COR-L47 (cell line): ENCODE measurements at regions not wholly inside any gene's neighbourhood (a gene's known extent, or its start where the extent isn't known, plus 50 kb on each side); places are given as distances from the start of the nearest gene placed in this dataset.

ENCODE experiments used
- DNase-seq: peaks from one replicate; lab custom pipeline; 2025; lab: John Stamatoyannopoulos, UW

GRCh38 chr4:125062115-125063050 lies 252.4 kb upstream of the FAT4 start:
- DNase-seq, result no peak

DNA sequence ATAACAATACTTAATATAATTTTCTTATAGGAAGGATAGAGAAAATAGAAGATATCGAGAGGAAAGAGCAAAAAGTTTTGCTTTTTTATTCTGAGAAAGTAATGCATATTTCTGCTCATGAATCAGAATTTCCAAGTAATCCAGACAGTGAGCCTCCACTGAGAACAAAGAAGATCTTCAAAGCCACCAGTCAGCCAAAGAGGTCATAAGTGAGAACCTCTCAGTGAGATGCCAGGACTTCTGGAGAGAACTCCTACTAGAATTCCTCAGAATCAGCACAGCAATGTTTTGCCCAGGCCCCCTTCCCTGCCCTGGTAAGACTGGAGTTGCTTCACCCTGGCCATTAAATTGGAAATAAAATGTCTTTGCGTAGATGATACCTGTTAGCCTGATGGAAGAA lies 254.4 kb upstream of the FAT4 start:
- no peak for DNase-seq

- no peak for DNase-seq
Observed at GRCh38 chr4:125049711-125050110, 265.0 kb upstream of the FAT4 start.

- no peak for DNase-seq
Observed at GRCh38 chr4:125045311-125045710, 269.4 kb upstream of the FAT4 start.

GRCh38 chr4:125044886-125045285 lies 269.9 kb upstream of the FAT4 start:
- no peak for DNase-seq

- no peak for DNase-seq
Observed at GRCh38 chr4:125043486-125043885, 271.3 kb upstream of the FAT4 start.

DNA sequence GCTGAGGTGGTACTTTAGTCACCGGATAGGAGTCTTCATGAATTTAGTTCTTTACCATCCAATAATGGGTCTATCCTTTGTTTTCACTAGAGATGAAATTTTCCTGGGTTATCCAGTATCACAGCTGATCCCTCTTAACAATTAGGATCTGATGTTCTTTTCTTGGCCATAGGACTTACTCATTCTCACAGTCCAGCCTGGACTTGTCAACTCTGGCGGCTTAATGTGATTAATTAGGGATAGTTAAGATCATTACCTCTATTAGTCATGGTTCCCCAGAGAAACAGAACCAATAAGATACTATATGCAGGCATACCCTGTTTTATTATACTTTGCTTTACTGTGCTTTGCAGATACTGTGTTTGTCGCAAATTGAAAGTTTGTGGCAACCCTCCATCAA lies 272.7 kb upstream of the FAT4 start:
- DNase-seq, result no peak

DNA sequence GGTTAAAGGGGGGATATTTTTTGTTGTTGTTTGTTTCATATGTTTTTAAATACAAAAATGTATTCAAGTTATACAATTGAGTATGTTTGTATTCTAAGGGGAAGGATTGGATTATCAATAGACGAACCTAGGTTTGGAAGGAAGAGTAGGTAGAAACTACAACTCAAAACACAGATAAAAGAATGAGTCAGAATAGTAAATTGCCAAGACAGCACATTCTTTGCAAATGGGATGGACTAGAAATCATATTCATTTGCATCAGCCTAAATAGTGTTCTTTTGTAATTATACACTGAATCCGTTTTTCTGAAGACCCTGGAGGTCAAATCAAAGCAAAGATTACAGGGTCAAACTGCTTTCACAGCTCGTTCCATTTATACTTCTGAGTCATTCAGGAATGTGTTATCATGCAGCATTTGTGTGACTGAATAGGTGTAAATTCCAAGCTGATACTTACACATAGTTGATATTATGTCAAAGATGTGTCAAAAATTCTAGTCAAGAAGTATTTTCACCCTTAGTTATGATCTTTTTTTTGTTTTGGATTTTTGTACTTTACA lies 273.3 kb upstream of the FAT4 start:
- no peak for DNase-seq

- no peak for DNase-seq
Observed at GRCh38 chr4:125039550-125039949, 275.2 kb upstream of the FAT4 start.

- no peak for DNase-seq
Observed at GRCh38 chr4:125022855-125023501, 291.8 kb upstream of the FAT4 start.

- no peak for DNase-seq
Observed at GRCh38 chr4:125021189-125021588, 293.6 kb upstream of the FAT4 start.

GRCh38 chr4:125020089-125021034 lies 294.4 kb upstream of the FAT4 start:
- no peak for DNase-seq

GRCh38 chr4:125016892-125017299 lies 297.9 kb upstream of the FAT4 start:
- DNase-seq, result no peak

DNA sequence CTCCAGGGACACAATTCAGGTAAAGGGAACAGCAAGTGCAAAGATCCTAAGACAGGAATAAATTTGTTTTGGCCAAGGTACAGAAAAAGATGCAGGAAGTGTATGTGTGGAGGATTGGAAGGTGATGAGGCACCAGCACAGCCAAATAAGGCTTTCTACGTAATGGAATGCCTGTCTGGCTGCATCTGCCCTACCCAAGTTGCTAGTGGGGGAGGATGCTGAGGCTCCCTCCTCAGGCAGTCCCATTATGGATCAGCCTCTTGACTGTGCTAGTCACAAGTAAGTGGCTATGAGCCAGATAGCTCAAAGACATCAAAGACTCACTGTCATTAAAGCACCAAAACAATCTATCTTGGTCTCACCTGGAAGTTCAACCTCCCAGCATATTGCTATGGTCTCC lies 300.9 kb upstream of the FAT4 start:
- no peak for DNase-seq

DNA sequence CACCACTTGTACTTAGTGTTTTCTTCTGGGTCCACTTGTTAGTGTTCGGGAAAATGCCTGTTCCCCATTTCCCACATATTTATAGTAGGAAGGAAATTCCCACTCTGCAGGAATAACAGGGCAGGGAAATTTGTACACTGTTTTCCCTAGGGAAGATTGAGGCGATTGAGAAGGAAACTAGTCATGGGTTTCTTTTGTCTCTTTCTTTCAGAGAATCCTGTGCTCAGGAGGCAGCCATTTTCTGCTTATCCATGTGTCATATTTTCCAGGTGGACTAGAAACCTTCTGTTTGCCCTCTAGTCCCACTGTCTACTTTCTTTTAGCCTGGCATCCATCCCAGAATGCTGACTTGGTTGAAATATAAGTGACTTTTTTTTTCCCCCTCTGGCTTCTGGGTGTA lies 299.1 kb upstream of the ANKRD50 start:
- no peak for DNase-seq

DNA sequence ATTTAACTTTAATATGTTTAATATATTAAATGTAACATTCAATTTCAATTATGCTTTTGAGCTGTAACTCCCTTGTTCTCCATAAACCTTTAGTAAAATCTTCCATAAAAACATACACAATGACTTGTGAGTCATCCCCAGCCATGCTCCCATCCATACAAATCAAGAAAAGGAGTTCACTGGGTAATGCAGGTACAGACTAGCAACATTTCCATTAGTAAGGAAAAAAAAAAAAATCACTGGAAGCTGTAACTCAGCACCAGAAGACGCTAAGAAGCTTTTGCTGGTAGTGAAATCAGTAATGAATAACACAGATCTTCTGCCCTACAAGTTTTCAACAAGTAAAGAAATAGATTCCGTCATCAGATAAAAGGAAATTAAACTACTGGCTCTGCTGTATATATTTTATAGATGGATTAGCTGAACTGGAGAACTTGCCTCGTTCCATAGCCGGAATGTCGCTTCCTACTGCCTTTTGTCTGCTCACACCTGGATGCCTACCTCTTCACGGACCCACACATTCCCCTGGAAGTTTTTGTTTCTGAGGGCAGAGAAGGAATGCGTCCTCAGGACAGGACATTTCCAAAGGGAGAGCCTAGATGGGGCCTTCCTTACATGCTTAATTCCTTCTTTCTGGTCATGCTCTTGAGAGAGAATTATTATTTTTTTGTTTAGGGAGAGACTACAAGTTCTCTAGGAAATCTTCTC lies 298.4 kb upstream of the ANKRD50 start:
- no peak for DNase-seq

- no peak for DNase-seq
Observed at GRCh38 chr4:125008676-125009075, 296.1 kb upstream of the ANKRD50 start.

DNA sequence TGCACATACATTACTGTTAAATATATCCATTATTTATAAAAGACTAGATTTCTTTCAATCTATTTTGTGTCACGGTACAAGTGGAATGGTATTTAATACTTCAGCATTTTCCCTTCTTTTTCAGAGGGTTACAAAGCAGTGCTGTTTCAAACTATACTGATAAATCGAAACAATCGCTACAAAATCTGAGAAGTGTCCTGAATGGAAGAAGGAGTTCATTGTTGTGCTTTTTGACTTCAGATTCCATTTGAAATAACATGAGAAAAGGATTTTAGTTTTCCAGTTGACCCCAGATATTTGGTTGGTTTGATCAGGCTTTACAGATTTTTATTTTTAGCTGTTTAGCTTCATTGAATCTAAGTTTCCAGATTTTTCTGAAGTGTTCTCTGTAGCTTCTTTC lies 292.1 kb upstream of the ANKRD50 start:
- DNase-seq, result no peak

- no peak for DNase-seq
Observed at GRCh38 chr4:125003840-125004239, 291.3 kb upstream of the ANKRD50 start.

DNA sequence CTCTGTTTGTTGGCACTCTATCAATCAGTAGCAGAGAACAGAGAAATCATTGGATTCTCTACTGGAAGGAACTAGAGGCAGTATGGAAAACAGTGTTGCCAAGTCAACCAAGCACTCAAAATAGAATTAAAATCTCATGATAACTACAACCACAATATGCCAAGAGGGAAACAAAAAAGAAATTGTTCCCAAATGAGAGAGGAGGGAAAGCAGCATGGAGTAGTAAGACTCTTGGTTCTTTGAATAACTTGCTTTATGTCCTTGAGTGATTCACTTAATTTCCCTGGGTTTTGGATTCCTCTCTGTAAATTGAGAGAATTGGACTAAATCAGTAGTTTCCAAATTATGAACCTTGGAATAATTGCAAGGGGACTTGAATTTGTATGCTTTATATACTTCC lies 285.5 kb upstream of the ANKRD50 start:
- no peak for DNase-seq

DNA sequence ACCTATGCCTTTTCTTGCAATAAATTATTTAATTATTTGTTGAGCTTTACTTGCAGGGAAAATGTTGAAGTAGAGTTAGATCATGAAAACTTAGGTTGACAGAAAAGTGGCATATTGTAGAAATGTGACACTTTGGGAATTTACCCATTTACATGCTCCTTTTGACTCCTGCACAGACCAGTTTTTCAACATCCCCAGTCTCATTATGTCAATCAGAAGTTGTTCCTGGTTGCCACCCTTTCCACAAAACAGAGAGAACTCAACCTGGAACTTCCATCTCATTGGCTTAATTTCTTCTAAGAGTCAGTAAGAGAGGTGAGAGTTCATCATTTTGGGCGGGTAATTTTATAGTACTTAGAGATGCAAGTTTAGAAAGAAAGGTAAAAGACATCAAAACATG lies 284.6 kb upstream of the ANKRD50 start:
- no peak for DNase-seq
